ENCODE measurements at regions not wholly inside any gene's neighbourhood (a gene's known extent, or its start where the extent isn't known, plus 50 kb on each side); places are given as distances from the start of the nearest gene placed in this dataset.

- TF ChIP-seq CTCF (conservative IDR thresholded peaks at IDR 0.05; ENCODE audit: low read length) (no peak), EZH2phosphoT487 (IDR thresholded peaks at IDR 0.05; ENCODE audit: borderline replicate concordance, low read depth, low read length) (no peak)
Measured at GRCh38 chr13:31639443-31640163, 99.7 kb upstream of the RXFP2 start.
